ENCODE measurements at regions not wholly inside any gene's neighbourhood (a gene's known extent, or its start where the extent isn't known, plus 50 kb on each side); places are given as distances from the start of the nearest gene placed in this dataset.

- Histone ChIP-seq H3K9ac (ENCODE audit: low read length) (no peak overlapping the region), H3K27me3 (ENCODE audit: insufficient read depth, low read length) (no peaks in the 10 kb centered on the region), H3K79me2 (ENCODE audit: insufficient read depth, low read length) (no peaks in the 10 kb centered on the region), H3K9me2 (ENCODE audit: insufficient read depth) (no peaks in the 10 kb centered on the region), H4K20me1 (ENCODE audit: insufficient read depth) (no peaks in the 10 kb centered on the region), H3K36me3 (ENCODE audit: control insufficient read depth in 1 of 2, insufficient read depth in 2 of 2, low read length in 2 of 2) (no peaks in the 10 kb centered on the region), H3K9me3 (ENCODE audit: control insufficient read depth in 1 of 2, insufficient read depth in 1 of 2, low read depth in 1 of 2, low read length in 2 of 2) (no peaks in the 10 kb centered on the region), H3K4me3 (replicated peaks in 1 of 2; ENCODE audit: low read depth in 1 of 2, low read length in 2 of 2) (no peak overlapping the region), H3K27ac (ENCODE audit: low read depth, low read length) (no peak overlapping the region), H2AFZ (ENCODE audit: low read depth, low read length, poor library complexity, severe bottlenecking) (no peak overlapping the region), H3K4me2 (ENCODE audit: low read length) (no peak overlapping the region), H3K4me1 (ENCODE audit: control insufficient read depth in 1 of 2, insufficient read depth in 2 of 2, low read length in 2 of 2) (no peaks in the 10 kb centered on the region)
- POLR2A ChIA-PET, result no interaction called here
- no peak for TF ChIP-seq SRF (IDR thresholded peaks at IDR 0.05; ENCODE audit: low read depth)
- TF ChIP-seq FOSL1 (IDR thresholded peaks at IDR 0.05; ENCODE audit: low read depth), result no peak
- no peak for TF ChIP-seq JUND (IDR thresholded peaks at IDR 0.05)
- TF ChIP-seq YY1 (IDR thresholded peaks at IDR 0.05; ENCODE audit: extremely low read depth, insufficient replicate concordance, low read depth, low read length), result no peak
- no peak for TF ChIP-seq POLR2A (IDR thresholded peaks at IDR 0.05; ENCODE audit: borderline replicate concordance, extremely low read depth, insufficient read depth, insufficient read length)
- ATAC-seq (no peak), DNase-seq (ENCODE audit: low read depth, low spot score) (no peak)
- CTCF ChIA-PET, result no interaction called here
- RAD21 ChIA-PET (ENCODE audit: low non-redundant PET in 1 of 2, low total read pairs in 2 of 2, uncharacterized antibody in 2 of 2, unreplicated experiment in 2 of 2), result no interaction called here
- intact Hi-C loops (cut with micrococcal nuclease), result no loop called here
- BruUV-seq (replicated peaks), result no TSS peak
Observed at GRCh38 chr13:85413664-85414063, 385.6 kb downstream of the SLITRK6 start.

- no peaks in the 10 kb centered on the region for H3K79me2 ChIP-seq (ENCODE audit: insufficient read depth, low read length)
- TF ChIP-seq, protein P1, sequence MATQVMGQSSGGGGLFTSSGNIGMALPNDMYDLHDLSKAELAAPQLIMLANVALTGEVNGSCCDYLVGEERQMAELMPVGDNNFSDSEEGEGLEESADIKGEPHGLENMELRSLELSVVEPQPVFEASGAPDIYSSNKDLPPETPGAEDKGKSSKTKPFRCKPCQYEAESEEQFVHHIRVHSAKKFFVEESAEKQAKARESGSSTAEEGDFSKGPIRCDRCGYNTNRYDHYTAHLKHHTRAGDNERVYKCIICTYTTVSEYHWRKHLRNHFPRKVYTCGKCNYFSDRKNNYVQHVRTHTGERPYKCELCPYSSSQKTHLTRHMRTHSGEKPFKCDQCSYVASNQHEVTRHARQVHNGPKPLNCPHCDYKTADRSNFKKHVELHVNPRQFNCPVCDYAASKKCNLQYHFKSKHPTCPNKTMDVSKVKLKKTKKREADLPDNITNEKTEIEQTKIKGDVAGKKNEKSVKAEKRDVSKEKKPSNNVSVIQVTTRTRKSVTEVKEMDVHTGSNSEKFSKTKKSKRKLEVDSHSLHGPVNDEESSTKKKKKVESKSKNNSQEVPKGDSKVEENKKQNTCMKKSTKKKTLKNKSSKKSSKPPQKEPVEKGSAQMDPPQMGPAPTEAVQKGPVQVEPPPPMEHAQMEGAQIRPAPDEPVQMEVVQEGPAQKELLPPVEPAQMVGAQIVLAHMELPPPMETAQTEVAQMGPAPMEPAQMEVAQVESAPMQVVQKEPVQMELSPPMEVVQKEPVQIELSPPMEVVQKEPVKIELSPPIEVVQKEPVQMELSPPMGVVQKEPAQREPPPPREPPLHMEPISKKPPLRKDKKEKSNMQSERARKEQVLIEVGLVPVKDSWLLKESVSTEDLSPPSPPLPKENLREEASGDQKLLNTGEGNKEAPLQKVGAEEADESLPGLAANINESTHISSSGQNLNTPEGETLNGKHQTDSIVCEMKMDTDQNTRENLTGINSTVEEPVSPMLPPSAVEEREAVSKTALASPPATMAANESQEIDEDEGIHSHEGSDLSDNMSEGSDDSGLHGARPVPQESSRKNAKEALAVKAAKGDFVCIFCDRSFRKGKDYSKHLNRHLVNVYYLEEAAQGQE (IDR thresholded peaks at IDR 0.05; ENCODE audit: low read depth), result no peak
- H4K20me1 ChIP-seq (ENCODE audit: insufficient read depth), result no peaks in the 10 kb centered on the region
- no peaks in the 10 kb centered on the region for H3K4me1 ChIP-seq (ENCODE audit: control insufficient read depth in 1 of 2, insufficient read depth in 2 of 2, low read length in 2 of 2)
- no peak overlapping the region for H3K27ac ChIP-seq (ENCODE audit: low read depth, low read length)
- no peaks in the 10 kb centered on the region for H3K36me3 ChIP-seq (ENCODE audit: control insufficient read depth in 1 of 2, insufficient read depth in 2 of 2, low read length in 2 of 2)
- no peak for ATAC-seq
- POLR2A ChIA-PET, result no interaction called here
- no peak for DNase-seq (ENCODE audit: low read depth, low spot score)
- CTCF ChIA-PET, result no interaction called here
- H3K9me2 ChIP-seq (ENCODE audit: insufficient read depth), result no peaks in the 10 kb centered on the region
- intact Hi-C loops (cut with micrococcal nuclease), result no loop called here
- RAD21 ChIA-PET (ENCODE audit: low non-redundant PET in 1 of 2, low total read pairs in 2 of 2, uncharacterized antibody in 2 of 2, unreplicated experiment in 2 of 2), result no interaction called here
- H2AFZ ChIP-seq (ENCODE audit: low read depth, low read length, poor library complexity, severe bottlenecking), result no peak overlapping the region
- H3K9ac ChIP-seq (ENCODE audit: low read length), result no peak overlapping the region
- H3K9me3 ChIP-seq (ENCODE audit: control insufficient read depth in 1 of 2, insufficient read depth in 1 of 2, low read depth in 1 of 2, low read length in 2 of 2), result no peaks in the 10 kb centered on the region
- H3K4me2 ChIP-seq (ENCODE audit: low read length), result no peak overlapping the region
- H3K4me3 ChIP-seq (replicated peaks in 1 of 2; ENCODE audit: low read depth in 1 of 2, low read length in 2 of 2), result no peak overlapping the region
- no peaks in the 10 kb centered on the region for H3K27me3 ChIP-seq (ENCODE audit: insufficient read depth, low read length)
- no TSS peak for BruUV-seq (replicated peaks)
Observed at GRCh38 chr13:85412448-85412847, 386.8 kb downstream of the SLITRK6 start.

Measured in HCT116 (cell line).